ENCODE measurements at regions not wholly inside any gene's neighbourhood (a gene's known extent, or its start where the extent isn't known, plus 50 kb on each side); places are given as distances from the start of the nearest gene placed in this dataset.

DNA sequence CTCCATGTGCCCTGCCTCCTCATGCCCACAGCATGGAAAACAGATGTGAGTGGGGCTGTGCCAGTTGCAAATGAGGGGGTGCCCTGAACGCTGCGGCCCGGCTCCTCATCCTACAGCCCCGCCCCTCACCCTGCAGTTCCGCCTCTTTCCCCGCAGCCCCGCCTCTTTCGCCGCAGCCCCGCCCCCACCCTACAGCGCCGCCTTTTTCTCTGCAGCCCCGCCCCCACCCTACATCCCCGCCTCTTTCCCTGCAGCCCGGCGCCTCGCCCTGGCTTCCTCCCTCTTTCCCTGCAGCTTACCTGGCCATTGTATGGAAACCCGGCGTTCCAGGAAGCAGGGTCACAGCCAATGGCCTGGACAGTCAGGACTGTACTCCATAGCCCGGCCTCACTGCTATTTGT is 284.9 kb downstream of the TLE3 start:
- no peak for TF ChIP-seq FOXK2 (IDR thresholded peaks at IDR 0.05)
- no peak for TF ChIP-seq TARDBP (IDR thresholded peaks at IDR 0.05)
- TF ChIP-seq, protein P1, sequence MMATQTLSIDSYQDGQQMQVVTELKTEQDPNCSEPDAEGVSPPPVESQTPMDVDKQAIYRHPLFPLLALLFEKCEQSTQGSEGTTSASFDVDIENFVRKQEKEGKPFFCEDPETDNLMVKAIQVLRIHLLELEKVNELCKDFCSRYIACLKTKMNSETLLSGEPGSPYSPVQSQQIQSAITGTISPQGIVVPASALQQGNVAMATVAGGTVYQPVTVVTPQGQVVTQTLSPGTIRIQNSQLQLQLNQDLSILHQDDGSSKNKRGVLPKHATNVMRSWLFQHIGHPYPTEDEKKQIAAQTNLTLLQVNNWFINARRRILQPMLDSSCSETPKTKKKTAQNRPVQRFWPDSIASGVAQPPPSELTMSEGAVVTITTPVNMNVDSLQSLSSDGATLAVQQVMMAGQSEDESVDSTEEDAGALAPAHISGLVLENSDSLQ (IDR thresholded peaks at IDR 0.05): no peak
- TF ChIP-seq BHLHE40 (IDR thresholded peaks at IDR 0.05; ENCODE audit: borderline replicate concordance): no peak
- no peak for TF ChIP-seq SP1 (IDR thresholded peaks at IDR 0.05)
- no peak for TF ChIP-seq LEF1 (IDR thresholded peaks at IDR 0.05; ENCODE audit: borderline replicate concordance)
- TF ChIP-seq SUZ12 (IDR thresholded peaks at IDR 0.05): no peak
- no peak for TF ChIP-seq FOXM1 (IDR thresholded peaks at IDR 0.05; ENCODE audit: borderline replicate concordance)

All from HEK293T (cell line).